Loucy (cell line): ENCODE measurements at regions not wholly inside any gene's neighbourhood (a gene's known extent, or its start where the extent isn't known, plus 50 kb on each side); places are given as distances from the start of the nearest gene placed in this dataset.

Experiments used
- CTCF ChIP-seq: fragments of 200-600 bp; sonication (generic); conservative IDR thresholded peaks from 2 replicates; pipeline ENCODE4 v1.5.1; 2014; ENCODE audit warnings: mild to moderate bottlenecking, antibody characterized with exemption, low read length
- EZH2phosphoT487 ChIP-seq: fragments of 200-600 bp; IDR thresholded peaks from 2 replicates; pipeline ENCODE4 v1.6.1; 2018; ENCODE audit warnings: antibody characterized with exemption, mild to moderate bottlenecking, moderate library complexity, borderline replicate concordance

- TF ChIP-seq CTCF (no peak), EZH2phosphoT487 (no peak)
Measured at GRCh38 chr3:8103954-8104353, 397.7 kb upstream of the LMCD1 start.
